H1 (cell line): ENCODE measurements at regions not wholly inside any gene's neighbourhood (a gene's known extent, or its start where the extent isn't known, plus 50 kb on each side); places are given as distances from the start of the nearest gene placed in this dataset.

ENCODE experiments used
- CTCF ChIA-PET: fragments of 300-600 bp; sonication (Branson Sonifier 250); formaldehyde crosslinking; loops from one replicate; lab custom pipeline; 2021; ENCODE audit not compliant: partially characterized antibody; lab: Charles Lee
- POLR2A ChIA-PET: fragments of 300-600 bp; sonication (Branson Sonifier 250); formaldehyde crosslinking; loops from one replicate; lab custom pipeline; 2021; ENCODE audit warnings: inconsistent platforms; ENCODE audit not compliant: partially characterized antibody; lab: Charles Lee
- DNase-seq, 2 experiments: peaks; one replicate each; pipeline versions ENCODE4 v3.0.0 to v3.0.0-alpha.2; 2010 to 2022; ENCODE audit warnings: low spot score in 2 of 2, low read depth in 1 of 2, mixed read lengths in 1 of 2
- FAIRE-seq: peaks from 2 replicates; lab custom pipeline; 2011; peaks lifted over from hg19 to GRCh38; lab: Jason Lieb, UNC
- H2AFZ ChIP-seq: 2 replicates; pipeline ENCODE4 v1.8.1; 2012; ENCODE audit warnings: low read length, inconsistent platforms
- H2AK5ac ChIP-seq: 2 replicates; pipeline ENCODE4 v1.6.1; 2013; ENCODE audit warnings: low read depth, low read length
- H2BK120ac ChIP-seq: replicated peaks from 2 replicates; pipeline ENCODE3; 2013; ENCODE audit warnings: low read depth, low read length, inconsistent platforms
- H2BK12ac ChIP-seq: 2 replicates; pipeline ENCODE4 v1.6.1; 2013; ENCODE audit warnings: low read depth, low read length
- H2BK15ac ChIP-seq: 2 replicates; pipeline ENCODE4 v1.6.1; 2013; ENCODE audit warnings: low read length
- H2BK20ac ChIP-seq: 2 replicates; pipeline ENCODE4 v1.6.1; 2013; ENCODE audit warnings: low read length
- H2BK5ac ChIP-seq: 2 replicates; pipeline ENCODE4 v1.6.1; 2013; ENCODE audit warnings: low read depth, low read length
- H3K14ac ChIP-seq: 2 replicates; pipeline ENCODE4 v1.6.1; 2013; ENCODE audit warnings: inconsistent platforms; ENCODE audit not compliant: insufficient read length
- H3K18ac ChIP-seq: 2 replicates; pipeline ENCODE4 v1.6.1; 2013; ENCODE audit warnings: low read length; ENCODE audit errors: extremely low read depth
- H3K23ac ChIP-seq: 2 replicates; pipeline ENCODE4 v1.6.1; 2013; ENCODE audit warnings: inconsistent platforms; ENCODE audit not compliant: insufficient read length
- H3K23me2 ChIP-seq: 2 replicates; pipeline ENCODE4 v1.6.1; 2013; ENCODE audit warnings: low read depth, low read length
- H3K27ac ChIP-seq: 2 replicates; pipeline ENCODE4 v1.6.1; 2011; ENCODE audit warnings: low read depth, low read length, inconsistent platforms
- H3K27me3 ChIP-seq, 4 experiments: replicated peaks in 1 of 4; 1 replicate in 1 of 4; 2 replicates in 3 of 4; pipeline versions ENCODE4 v1.6.1 to v1.8.1; 2011 to 2013; ENCODE audit warnings: low read length in 3 of 4, mild to moderate bottlenecking in 3 of 4, inconsistent platforms in 2 of 4, mixed read lengths in 2 of 4, moderate library complexity in 1 of 4; ENCODE audit not compliant: control insufficient read depth in 3 of 4, insufficient read depth in 3 of 4; ENCODE audit errors: extremely low read depth in 1 of 4
- H3K36me3 ChIP-seq, 4 experiments: 2 replicates each; pipeline versions ENCODE4 v1.6.1 to v1.8.1; 2011 to 2013; ENCODE audit warnings: mild to moderate bottlenecking in 4 of 4, low read length in 3 of 4, moderate library complexity in 2 of 4, control low read depth in 1 of 4, inconsistent platforms in 1 of 4; ENCODE audit not compliant: insufficient read depth in 4 of 4, control insufficient read depth in 2 of 4
- H3K4ac ChIP-seq: replicated peaks from 2 replicates; pipeline ENCODE3; 2013; ENCODE audit warnings: low read length, low read depth, mixed read lengths, inconsistent platforms; ENCODE audit not compliant: insufficient read length
- H3K4me1 ChIP-seq, 4 experiments: replicated peaks in 1 of 4; 1 replicate in 1 of 4; 2 replicates in 3 of 4; pipeline versions ENCODE4 v1.6.1 to v1.8.1; 2011 to 2013; ENCODE audit warnings: low read length in 3 of 4, inconsistent platforms in 2 of 4, mixed read lengths in 1 of 4; ENCODE audit not compliant: insufficient read depth in 4 of 4, control insufficient read depth in 3 of 4
- H3K4me2 ChIP-seq, 2 experiments: 2 replicates each; pipeline versions ENCODE4 v1.6.1 to v1.8.1; 2011 to 2013; ENCODE audit warnings: low read depth in 2 of 2, low read length in 2 of 2, control low read depth in 1 of 2, inconsistent platforms in 1 of 2, mild to moderate bottlenecking in 1 of 2; ENCODE audit not compliant: insufficient read depth in 1 of 2
- H3K4me3 ChIP-seq, 4 experiments: fragments of 200-600, 300-600 bp in 1 of 4; sonication (generic), shearing (Covaris generic), sonication (Bioruptor Twin) in 1 of 4; 2 replicates each; pipeline versions ENCODE4 v1.5.1 to v1.8.1; 2011 to 2016; ENCODE audit warnings: low read length in 4 of 4, low read depth in 3 of 4, control low read depth in 2 of 4, inconsistent platforms in 2 of 4, mild to moderate bottlenecking in 2 of 4, mixed read lengths in 1 of 4, moderate library complexity in 1 of 4; ENCODE audit not compliant: insufficient read depth in 2 of 4; ENCODE audit errors: extremely low read depth in 1 of 4
- H3K56ac ChIP-seq: replicated peaks from 2 replicates; pipeline ENCODE3; 2013; ENCODE audit warnings: low read depth, mild to moderate bottlenecking, mixed read lengths, low read length, inconsistent platforms; ENCODE audit not compliant: insufficient read length
- H3K79me1 ChIP-seq: 2 replicates; pipeline ENCODE4 v1.6.1; 2013; ENCODE audit warnings: low read depth, low read length, control low read depth
- H3K79me2 ChIP-seq, 2 experiments: 2 replicates each; pipeline versions ENCODE4 v1.6.1 to v1.8.1; 2012 to 2013; ENCODE audit warnings: low read length in 2 of 2, mild to moderate bottlenecking in 2 of 2, inconsistent platforms in 1 of 2; ENCODE audit not compliant: insufficient read depth in 2 of 2, control insufficient read depth in 1 of 2
- H3K9ac ChIP-seq, 4 experiments: replicated peaks in 1 of 4; 1 replicate in 1 of 4; 2 replicates in 3 of 4; pipeline versions ENCODE4 v1.6.1 to v1.8.1; 2011 to 2013; ENCODE audit warnings: low read depth in 3 of 4, low read length in 3 of 4, control low read depth in 2 of 4, mild to moderate bottlenecking in 2 of 4, moderate library complexity in 2 of 4, inconsistent platforms in 1 of 4; ENCODE audit errors: extremely low read depth in 1 of 4
- H3K9me3 ChIP-seq, 2 experiments: 2 replicates each; pipeline versions ENCODE4 v1.6.1 to v1.8.1; 2012 to 2013; ENCODE audit warnings: mild to moderate bottlenecking in 2 of 2, moderate library complexity in 2 of 2, control low read depth in 1 of 2, inconsistent platforms in 1 of 2, low read depth in 1 of 2, low read length in 1 of 2, mixed read lengths in 1 of 2; ENCODE audit not compliant: insufficient read depth in 2 of 2
- H4K20me1 ChIP-seq, 2 experiments: replicated peaks in 1 of 2; 2 replicates each; pipeline versions ENCODE3 to v1.8.1; 2011 to 2013; ENCODE audit warnings: inconsistent platforms in 2 of 2, low read length in 2 of 2, mild to moderate bottlenecking in 1 of 2; ENCODE audit not compliant: insufficient read depth in 2 of 2, control insufficient read depth in 1 of 2
- H4K5ac ChIP-seq: 2 replicates; pipeline ENCODE4 v1.6.1; 2013; ENCODE audit warnings: low read length, low read depth, mixed read lengths, inconsistent platforms; ENCODE audit not compliant: insufficient read length
- H4K8ac ChIP-seq: 2 replicates; pipeline ENCODE4 v1.8.0; 2013; ENCODE audit warnings: mild to moderate bottlenecking, moderate library complexity, low read length, inconsistent platforms; ENCODE audit not compliant: insufficient read depth; ENCODE audit errors: extremely low read depth
- H4K91ac ChIP-seq: replicated peaks from 2 replicates; pipeline ENCODE3; 2013; ENCODE audit warnings: low read length, mixed read lengths, inconsistent platforms; ENCODE audit not compliant: insufficient read length
- CHD1 ChIP-seq: IDR thresholded peaks from 2 replicates; pipeline ENCODE4 v1.6.1; 2012; ENCODE audit warnings: low read depth, low read length, improper control_type of control experiment
- CTBP2 ChIP-seq: IDR thresholded peaks from 2 replicates; pipeline ENCODE4 v1.7.0; 2011; ENCODE audit warnings: borderline replicate concordance, mild to moderate bottlenecking, moderate library complexity, mixed read lengths, low read length; ENCODE audit not compliant: insufficient read depth, insufficient read length
- FOSL1 ChIP-seq: IDR thresholded peaks from 2 replicates; pipeline ENCODE4 v1.6.1; 2011; ENCODE audit warnings: mild to moderate bottlenecking, low read depth, low read length, moderate library complexity; ENCODE audit not compliant: insufficient read depth
- KDM5A ChIP-seq: fragments of 200-600 bp; IDR thresholded peaks from 2 replicates; pipeline ENCODE4 v1.7.1; 2012; ENCODE audit warnings: mild to moderate bottlenecking, low read length, inconsistent platforms, mixed read lengths
- POLR2AphosphoS5 ChIP-seq: IDR thresholded peaks from 2 replicates; pipeline ENCODE4 v1.6.1; 2011; ENCODE audit warnings: low read depth, low read length
- SIX5 ChIP-seq: IDR thresholded peaks from 2 replicates; pipeline ENCODE4 v1.6.1; 2011; ENCODE audit warnings: mild to moderate bottlenecking, low read depth, low read length
- SP1 ChIP-seq: IDR thresholded peaks from 2 replicates; pipeline ENCODE4 v1.6.1; 2011; ENCODE audit warnings: low read depth, low read length
- TAF1 ChIP-seq: IDR thresholded peaks from 2 replicates; pipeline ENCODE4 v1.6.1; 2011; ENCODE audit warnings: mild to moderate bottlenecking, low read depth, low read length
- USF2 ChIP-seq: IDR thresholded peaks from 2 replicates; pipeline ENCODE4 v1.6.1; 2011; ENCODE audit warnings: low read length, improper control_type of control experiment
- WGBS, 2 experiments: shearing (Covaris generic) in 1 of 2; methylation state at CpG; one replicate each; pipeline versions ENCODE4 v1.1.6 to v1.1.7; 2013 to 2015; ENCODE audit warnings: low lambda C conversion rate in 2 of 2, mixed read lengths in 2 of 2, inconsistent platforms in 1 of 2, low coverage in 1 of 2, missing lambda C conversion rate in 1 of 2; ENCODE audit not compliant: insufficient replicate concordance in 2 of 2, insufficient coverage in 1 of 2, insufficient read length in 1 of 2; ENCODE audit errors: extremely low coverage in 1 of 2, missing lambda C conversion rate in 1 of 2; 5-methylcytosine and 5-hydroxymethylcytosine counted together

GRCh38 chr6:2531426-2532215 lies 219.1 kb downstream of the MYLK4 start:
- 94% methylated on average over 6 of the region's 6 CpGs; no CpG with 5 or more reads in 1 of the 2 experiments for WGBS, 2 experiments
- H3K79me2 ChIP-seq, result no peaks in the 10 kb centered on the region
- H3K4ac ChIP-seq, result no peak overlapping the region
- no peak overlapping the region for H4K91ac ChIP-seq
- DNase-seq, result no peak
- no peak overlapping the region for H2BK15ac ChIP-seq
- no peak overlapping the region for H4K8ac ChIP-seq
- H3K4me3 ChIP-seq, result no peak overlapping the region
- no peak for FAIRE-seq
- no peaks in the 10 kb centered on the region for H3K9me3 ChIP-seq
- no peak overlapping the region for H4K5ac ChIP-seq
- H3K27me3 ChIP-seq, result no peaks in the 10 kb centered on the region
- H3K18ac ChIP-seq, result no peak overlapping the region
- no peak overlapping the region for H3K4me2 ChIP-seq
- no peak overlapping the region for H3K14ac ChIP-seq
- no peaks in the 10 kb centered on the region for H3K4me1 ChIP-seq
- H3K56ac ChIP-seq, result no peak overlapping the region
- no peak overlapping the region for H3K9ac ChIP-seq
- no peak overlapping the region for H2BK120ac ChIP-seq
- H2BK5ac ChIP-seq, result no peak overlapping the region
- H3K79me1 ChIP-seq, result no peaks in the 10 kb centered on the region
- no peak overlapping the region for H2AFZ ChIP-seq
- no peak for TF ChIP-seq KDM5A
- TF ChIP-seq POLR2AphosphoS5, result no peak
- TF ChIP-seq SIX5, result no peak
- TF ChIP-seq CTBP2, result no peak
- TF ChIP-seq USF2, result no peak
- no peak for TF ChIP-seq FOSL1
- no peak for TF ChIP-seq CHD1
- no peak for TF ChIP-seq TAF1
- no peak for TF ChIP-seq SP1
- TF ChIP-seq, all 59 proteins: peak for 0
- no peaks in the 10 kb centered on the region for H3K23me2 ChIP-seq
- no peak overlapping the region for H3K23ac ChIP-seq
- no peak overlapping the region for H2BK20ac ChIP-seq
- no peaks in the 10 kb centered on the region for H4K20me1 ChIP-seq
- ChIA-PET POLR2A (no interaction called here), CTCF (interaction anchor here (1.3 kb wide), 1 partner anchor 13 kb away, joined by 3 read pairs; no protein-coding TSS in a partner anchor)
- H2BK12ac ChIP-seq, result no peak overlapping the region
- H2AK5ac ChIP-seq, result no peak overlapping the region
- no peaks in the 10 kb centered on the region for H3K36me3 ChIP-seq
- H3K27ac ChIP-seq, result no peak overlapping the region
